ENCODE measurements at regions not wholly inside any gene's neighbourhood (a gene's known extent, or its start where the extent isn't known, plus 50 kb on each side); places are given as distances from the start of the nearest gene placed in this dataset.
"Not testable (repeated sequence)": the region's sequence is repeated elsewhere in the genome, so short reads cannot be mapped to it uniquely, and the experiment has no call there.

GRCh38 chr1:34370748-34371147 lies 194.0 kb downstream of the C1orf94 start:
- no peak for DNase-seq (ENCODE audit: low read depth in 2 of 2)
- H3K4me3 ChIP-seq (replicated peaks in 1 of 2; ENCODE audit: low read depth in 2 of 2, low read length in 2 of 2) = no peak overlapping the region
- no peak for TF ChIP-seq CTCF (IDR thresholded peaks at IDR 0.05; ENCODE audit: low read depth, low read length)

GRCh38 chr1:34371179-34371578 lies 194.5 kb downstream of the C1orf94 start:
- DNase-seq (ENCODE audit: low read depth in 2 of 2); H3K4me3 ChIP-seq (replicated peaks in 1 of 2; ENCODE audit: low read depth in 2 of 2, low read length in 2 of 2): not testable (repeated sequence)

GRCh38 chr1:34371829-34372532 lies 195.3 kb downstream of the C1orf94 start:
- H3K4me3 ChIP-seq (replicated peaks in 1 of 2; ENCODE audit: low read depth in 2 of 2, low read length in 2 of 2) = no peak overlapping the region
- no peak for TF ChIP-seq CTCF (IDR thresholded peaks at IDR 0.05; ENCODE audit: low read depth, low read length)

GRCh38 chr1:34372891-34373290 lies 196.2 kb downstream of the C1orf94 start:
- no peak for TF ChIP-seq CTCF (IDR thresholded peaks at IDR 0.05; ENCODE audit: low read depth, low read length)
- no peak overlapping the region for H3K4me3 ChIP-seq (replicated peaks in 1 of 2; ENCODE audit: low read depth in 2 of 2, low read length in 2 of 2)
- DNase-seq (ENCODE audit: low read depth in 2 of 2) = no peak

More at GRCh38 chr1:34371829-34372532, 195.3 kb downstream of the C1orf94 start:
- DNase-seq (ENCODE audit: low read depth in 2 of 2) = no peak

- TF ChIP-seq CTCF (IDR thresholded peaks at IDR 0.05; ENCODE audit: low read depth, low read length) = no peak
- no peak overlapping the region for H3K4me3 ChIP-seq (replicated peaks in 1 of 2; ENCODE audit: low read depth in 2 of 2, low read length in 2 of 2)
- DNase-seq (ENCODE audit: low read depth in 2 of 2) = no peak
These were observed 197.2 kb downstream of the C1orf94 start for GRCh38 chr1:34373912-34374311.

GRCh38 chr1:34376531-34376930 lies 199.8 kb downstream of the C1orf94 start:
- TF ChIP-seq CTCF (IDR thresholded peaks at IDR 0.05; ENCODE audit: low read depth, low read length) = no peak
- DNase-seq (ENCODE audit: low read depth in 2 of 2) = no peak
- H3K4me3 ChIP-seq (replicated peaks in 1 of 2; ENCODE audit: low read depth in 2 of 2, low read length in 2 of 2) = no peak overlapping the region

GRCh38 chr1:34378968-34379856 lies 202.5 kb downstream of the C1orf94 start:
- TF ChIP-seq CTCF (IDR thresholded peaks at IDR 0.05; ENCODE audit: low read depth, low read length) = no peak
- no peak overlapping the region for H3K4me3 ChIP-seq (replicated peaks in 1 of 2; ENCODE audit: low read depth in 2 of 2, low read length in 2 of 2)
- DNase-seq (ENCODE audit: low read depth in 2 of 2) = no peak

All from cardiac fibroblast (primary cell).